ENCODE measurements at regions not wholly inside any gene's neighbourhood (a gene's known extent, or its start where the extent isn't known, plus 50 kb on each side); places are given as distances from the start of the nearest gene placed in this dataset.
"Not testable (repeated sequence)": the region's sequence is repeated elsewhere in the genome, so short reads cannot be mapped to it uniquely, and the experiment has no call there.

DNA sequence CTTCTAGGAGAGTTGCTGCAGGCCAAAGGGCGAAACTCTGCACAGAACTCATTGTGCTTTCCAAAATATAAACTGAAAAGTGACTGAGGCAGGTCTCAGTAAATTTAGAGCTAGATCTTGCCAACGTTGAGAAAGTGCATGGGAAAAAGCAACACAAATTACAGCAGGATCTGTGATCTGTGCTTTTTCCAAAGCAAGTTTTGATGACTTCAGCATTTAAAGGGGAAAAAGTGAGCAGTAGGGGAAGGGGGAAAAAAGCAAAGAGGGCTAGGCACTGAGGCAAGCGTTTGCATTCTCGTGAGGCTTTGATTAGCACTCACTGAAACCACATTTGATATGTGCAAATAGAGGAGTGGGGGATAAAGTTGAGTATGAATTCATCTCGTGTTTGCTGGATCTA is 351.5 kb upstream of the NPAP1 start:
- not testable (repeated sequence) for DNase-seq

DNA sequence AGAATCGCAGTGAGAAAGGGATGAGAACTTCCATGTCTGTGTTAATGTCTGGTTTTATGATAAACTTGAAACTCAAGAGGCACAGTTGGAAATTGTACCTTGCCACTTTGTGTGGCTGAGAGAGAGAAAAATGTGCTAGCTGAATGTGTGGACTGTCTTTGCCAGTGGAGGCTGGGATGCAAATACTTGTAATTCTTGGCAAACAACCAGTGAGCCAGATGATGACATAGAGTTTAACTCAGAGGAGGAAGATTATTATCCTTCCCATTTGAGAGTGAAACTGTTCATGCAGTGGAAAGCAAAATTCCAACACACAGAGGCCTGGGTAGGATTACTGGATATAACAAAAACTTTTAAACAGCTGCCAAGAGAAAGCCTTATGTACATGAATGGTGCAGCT is 349.1 kb upstream of the NPAP1 start:
- not testable (repeated sequence) for DNase-seq

DNA sequence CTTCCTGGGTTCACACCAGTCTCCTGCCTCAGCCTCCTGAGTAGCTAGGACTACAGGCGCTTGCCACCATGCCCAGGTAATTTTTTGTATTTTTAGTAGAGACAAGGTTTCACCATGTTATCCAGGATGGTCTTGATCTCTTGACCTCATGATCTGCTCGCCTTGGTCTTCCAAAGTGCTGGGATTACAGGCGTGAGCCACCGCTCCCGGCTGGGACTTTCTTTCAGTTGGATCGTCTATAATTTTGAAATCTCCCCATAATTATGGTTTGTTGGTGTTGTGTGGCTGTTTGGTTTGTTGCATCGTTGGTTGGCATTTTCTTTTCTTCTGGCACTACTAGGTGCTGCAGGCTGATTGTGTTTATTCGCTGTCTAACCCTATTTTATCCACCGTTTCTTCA is 343.6 kb upstream of the NPAP1 start:
- not testable (repeated sequence) for DNase-seq

DNA sequence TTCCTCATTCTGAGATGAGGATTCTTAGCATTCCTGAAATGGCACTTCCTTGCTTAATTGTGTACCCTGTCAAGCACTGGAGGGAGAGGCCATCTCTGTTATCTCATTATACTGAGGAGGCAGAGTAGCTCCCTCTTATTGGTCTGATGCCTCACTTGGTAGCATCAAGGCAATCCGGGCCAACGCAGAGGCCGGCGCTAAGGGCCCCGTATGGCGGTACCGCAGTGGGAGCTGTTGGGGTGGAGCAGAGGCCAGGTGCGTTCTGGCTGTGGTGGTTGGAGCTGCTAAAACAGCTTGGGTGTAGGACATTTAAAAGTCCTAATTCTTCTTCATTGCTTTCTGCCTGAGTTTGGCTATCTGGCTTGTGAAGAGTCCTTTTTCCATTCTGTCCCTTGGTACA is 333.7 kb upstream of the NPAP1 start:
- DNase-seq = not testable (repeated sequence)

DNA sequence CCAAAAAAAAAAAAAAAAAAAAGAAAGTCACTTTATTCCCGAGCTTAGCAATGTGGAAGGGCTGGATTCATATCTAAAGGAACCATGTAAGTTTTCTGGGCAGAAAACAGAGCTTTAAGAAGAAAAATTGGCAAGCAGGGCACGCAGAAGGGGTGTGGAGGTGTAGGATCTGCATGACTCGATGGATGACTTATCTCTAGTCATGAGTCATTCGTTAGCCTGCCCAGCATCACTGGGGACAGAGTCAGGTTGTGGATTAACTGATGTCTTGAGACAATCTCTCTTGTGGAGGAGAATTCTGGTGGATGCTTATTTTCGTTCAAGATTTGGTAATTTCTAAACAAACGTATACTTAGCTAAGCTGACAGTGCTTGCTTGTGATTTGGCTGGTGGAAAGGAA is 322.8 kb upstream of the NPAP1 start:
- not testable (repeated sequence) for DNase-seq

DNA sequence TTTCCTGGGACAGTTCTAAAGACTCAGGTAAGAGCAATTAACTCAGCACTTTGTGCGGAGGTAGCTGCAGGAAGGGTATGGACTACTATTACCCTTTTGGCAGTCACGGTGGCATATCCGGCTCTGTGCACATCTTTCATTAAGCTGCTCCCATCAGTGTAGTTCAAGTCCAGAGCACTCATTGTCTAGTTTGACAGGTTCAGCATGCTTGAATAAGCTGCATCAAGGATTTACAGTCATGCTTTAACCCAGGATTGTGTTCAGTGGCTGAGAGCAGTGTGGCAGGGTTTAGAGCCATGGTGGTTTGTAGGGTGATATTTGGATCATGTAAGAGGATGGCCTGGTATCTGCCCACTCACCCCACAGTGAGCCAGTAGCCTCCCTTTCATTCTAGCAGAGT is 294.5 kb upstream of the NPAP1 start:
- DNase-seq = not testable (repeated sequence)

DNA sequence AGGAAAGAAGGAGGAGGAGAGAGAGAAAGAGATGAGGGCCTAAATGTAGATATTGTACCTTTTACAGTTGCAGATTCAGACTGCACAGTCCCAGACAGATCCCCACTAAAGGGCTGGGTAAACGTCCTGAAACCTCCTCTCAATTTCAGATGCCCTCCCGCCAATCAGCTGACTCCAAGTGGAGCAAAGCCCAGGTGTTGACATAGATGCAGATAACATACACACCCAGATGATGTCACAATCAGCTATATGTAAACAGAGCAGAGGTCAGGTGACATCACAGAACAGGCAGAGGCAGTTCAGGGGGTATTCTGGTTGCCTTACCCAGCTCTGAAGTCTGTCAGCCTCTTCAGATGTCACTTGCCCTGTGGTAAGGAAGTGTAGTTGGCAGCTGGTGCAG is 290.3 kb upstream of the NPAP1 start:
- DNase-seq = not testable (repeated sequence)

DNA sequence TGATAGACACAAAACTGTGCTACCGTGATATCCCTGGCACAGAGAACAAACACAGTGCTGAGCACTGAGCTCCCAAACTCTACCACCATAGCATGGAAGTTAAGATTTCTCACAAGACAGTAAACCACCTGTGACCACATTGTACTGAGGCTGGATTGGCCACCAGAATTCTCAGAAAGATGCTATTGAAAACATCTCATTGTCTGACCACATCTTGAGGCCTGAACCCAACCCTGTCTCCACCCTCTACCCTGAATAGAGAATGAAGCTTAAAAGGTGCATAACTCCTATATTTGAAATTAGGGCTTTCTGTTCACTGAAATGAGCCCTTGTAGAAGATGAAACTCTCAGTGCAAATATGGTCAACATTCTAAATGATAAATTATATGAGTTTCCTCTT is 281.3 kb upstream of the NPAP1 start:
- no peak for DNase-seq

DNA sequence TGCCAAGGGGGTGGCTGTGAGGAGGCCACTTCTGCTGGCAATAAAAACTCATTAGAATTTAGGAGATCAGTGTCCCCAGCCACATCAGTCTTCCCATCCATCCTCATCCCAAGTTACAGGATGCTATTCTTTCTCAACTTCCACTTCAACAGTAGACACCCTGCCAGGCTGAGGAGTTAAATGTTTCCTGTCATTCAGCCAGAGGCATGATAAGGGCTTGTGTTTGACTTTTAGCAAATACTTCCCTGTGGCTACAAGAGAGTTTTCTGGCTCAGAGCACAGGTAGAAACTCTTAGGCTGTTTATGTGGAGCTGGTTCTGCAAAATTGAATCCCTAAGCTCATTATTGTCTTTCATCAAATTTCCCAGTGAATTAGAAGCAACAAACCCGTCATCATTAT is 262.9 kb upstream of the NPAP1 start:
- not testable (repeated sequence) for DNase-seq

DNA sequence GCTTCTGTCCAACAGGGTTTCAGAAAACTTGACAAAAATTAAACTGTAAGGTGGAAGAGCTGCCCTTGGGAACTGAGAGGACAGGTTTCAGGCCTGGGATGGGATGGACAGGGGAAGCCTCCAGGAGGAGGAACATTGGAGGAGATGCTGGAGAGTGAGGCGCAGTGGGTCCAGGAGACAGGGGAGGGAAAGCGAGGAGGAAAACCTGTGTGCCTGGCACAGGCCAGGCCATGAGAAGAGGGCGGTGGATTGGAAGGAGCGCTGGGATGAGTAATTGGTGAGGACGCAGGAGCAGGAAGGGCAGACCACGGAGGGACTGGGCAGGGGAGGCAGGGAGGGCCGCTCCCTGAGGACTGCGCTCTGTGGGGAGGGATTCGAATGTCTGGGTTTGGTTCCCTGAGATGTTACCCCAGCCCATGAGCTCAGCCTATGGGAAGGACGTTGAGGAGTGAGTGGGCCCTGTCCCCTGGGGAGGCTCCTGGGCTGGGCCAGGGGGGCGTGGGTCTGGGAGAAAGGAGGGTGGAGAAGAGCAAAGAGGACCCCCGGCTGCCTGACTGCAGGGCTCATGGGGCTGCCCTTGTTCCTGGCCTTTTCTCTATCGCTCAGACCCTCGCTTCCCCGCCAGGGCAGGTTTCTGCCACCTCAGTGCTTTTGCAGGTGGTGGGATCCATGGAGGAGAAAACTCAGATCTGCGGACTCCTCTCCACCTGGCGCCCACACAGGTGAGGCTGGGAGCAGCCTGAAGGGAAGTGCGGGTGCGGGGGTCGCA is 249.1 kb upstream of the NPAP1 start:
- not testable (repeated sequence) for DNase-seq

DNA sequence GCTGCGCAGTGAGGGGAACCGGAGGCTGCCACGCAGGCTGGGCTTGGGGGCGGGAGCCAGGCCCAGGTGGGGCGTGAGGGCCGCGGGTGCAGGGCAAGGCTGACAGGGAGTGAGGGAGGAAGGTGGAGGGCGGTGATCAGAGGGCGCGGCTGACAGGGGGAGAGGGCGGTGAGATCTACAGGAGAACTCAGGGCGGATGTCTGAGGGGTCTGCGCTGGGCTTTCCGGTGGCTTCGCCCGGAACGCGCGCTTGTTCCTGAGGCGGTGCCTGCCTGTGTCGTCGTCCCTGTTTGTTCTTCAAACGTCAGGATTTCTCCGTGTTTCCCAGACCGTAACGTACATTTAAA is 248.5 kb upstream of the NPAP1 start:
- not testable (repeated sequence) for DNase-seq

DNA sequence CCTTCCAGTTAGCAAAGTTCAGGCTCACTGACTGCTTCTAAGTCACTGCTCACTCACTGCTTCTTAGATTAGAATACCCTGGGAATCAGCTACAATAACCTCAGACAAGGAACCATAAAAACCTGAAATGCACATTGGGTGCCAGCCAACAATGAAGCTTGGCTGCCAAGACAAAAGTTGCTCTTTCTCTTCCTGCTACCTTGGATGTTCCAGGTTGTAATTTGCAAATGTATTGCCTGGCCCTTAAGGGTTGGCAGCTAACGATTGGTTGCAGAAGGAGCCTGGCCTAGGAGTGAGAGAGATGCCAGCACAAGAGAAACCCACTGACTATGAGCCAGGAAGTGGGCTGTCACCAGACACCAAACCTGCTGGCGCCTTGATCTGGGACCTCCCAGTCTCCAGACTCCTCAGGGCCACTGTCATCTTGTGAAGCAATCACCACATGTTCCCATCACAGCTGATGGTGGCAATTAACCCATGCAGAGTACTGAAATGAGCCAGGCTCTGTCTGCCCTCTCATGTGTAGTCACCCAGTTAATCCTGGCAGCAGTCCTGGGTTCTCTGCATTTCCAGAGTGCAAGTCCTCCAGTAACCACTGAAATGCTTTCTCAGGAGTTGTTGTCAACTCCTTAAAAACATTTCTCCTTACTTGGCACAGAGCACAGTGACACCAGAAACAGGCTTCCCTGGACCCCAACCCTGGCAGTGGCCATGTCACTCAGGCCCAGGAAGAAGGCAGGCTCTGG is 240.3 kb upstream of the NPAP1 start:
- not testable (repeated sequence) for DNase-seq

DNA sequence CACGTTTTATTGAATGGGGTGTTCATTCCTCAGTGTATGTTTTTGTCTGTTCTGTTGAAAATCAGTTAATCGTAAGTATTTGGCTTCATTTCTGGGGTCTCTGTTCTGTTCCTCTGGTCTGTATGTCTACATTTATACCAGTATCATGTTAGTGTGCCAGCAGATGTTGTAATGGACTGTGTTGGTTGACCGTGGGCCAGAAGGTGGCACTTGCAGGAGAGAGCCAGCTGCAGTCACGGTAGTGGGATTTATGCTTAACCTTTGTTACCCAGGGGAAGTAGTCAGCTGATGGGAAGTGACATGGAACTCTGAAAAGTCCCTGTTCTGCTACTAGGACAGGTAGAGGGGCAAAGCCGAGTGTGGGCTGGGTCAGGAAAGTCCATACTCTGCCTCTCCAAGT is 238.3 kb upstream of the NPAP1 start:
- not testable (repeated sequence) for DNase-seq

DNA sequence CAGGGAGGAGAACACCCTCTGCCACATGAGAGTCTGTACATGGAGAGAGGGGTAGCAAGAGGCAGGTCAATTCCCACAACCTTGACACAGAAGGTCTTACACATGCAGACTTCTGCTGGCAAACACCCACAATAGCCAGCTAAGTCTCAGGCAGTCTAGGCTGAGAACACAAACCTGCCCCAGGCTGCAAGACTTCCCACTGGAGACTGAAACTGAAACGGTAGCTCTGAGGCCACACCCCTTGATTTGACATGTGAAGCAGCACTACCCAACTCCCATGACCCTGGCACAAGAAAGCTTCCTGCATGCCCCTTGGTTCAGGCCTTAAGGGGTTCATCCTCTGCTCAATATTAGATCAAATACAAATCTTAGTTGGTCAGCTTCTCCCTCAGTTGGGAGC is 237.8 kb upstream of the NPAP1 start:
- DNase-seq = not testable (repeated sequence)

DNA sequence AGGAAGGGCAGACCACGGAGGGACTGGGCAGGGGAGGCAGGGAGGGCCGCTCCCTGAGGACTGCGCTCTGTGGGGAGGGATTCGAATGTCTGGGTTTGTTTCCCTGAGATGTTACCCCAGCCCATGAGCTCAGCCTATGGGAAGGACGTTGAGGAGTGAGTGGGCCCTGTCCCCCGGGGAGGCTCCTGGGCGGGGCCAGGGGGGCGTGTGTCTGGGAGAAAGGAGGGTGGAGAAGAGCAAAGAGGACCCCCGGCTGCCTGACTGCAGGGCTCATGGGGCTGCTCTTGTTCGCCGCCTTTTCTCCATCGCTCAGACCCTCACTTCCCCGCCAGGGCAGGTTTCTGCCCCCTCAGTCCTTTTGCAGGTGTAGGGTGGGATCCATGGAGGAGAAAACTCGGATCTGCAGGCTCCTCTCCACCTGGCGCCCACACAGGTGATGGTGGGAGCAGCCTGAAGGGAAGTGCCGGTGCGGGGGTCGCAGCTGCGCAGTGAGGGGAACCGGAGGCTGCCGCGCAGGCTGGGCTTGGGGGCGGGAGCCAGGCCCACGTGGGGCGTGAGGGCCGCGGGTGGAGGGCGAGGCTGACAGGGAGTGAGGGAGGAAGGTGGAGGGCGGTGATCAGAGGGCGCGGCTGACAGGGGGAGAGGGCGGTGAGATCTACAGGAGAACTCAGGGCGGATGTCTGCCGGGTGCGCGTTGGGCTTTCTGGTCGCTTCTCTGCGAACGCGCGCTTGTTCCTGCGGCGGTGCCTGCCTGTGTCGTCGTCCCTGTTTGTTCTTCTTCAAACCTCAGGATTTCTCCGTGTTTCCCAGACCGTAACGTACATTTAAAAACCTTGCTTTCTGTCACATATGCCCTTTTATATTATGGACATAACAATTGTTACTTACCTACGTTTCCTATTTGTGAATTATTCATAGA is 198.2 kb upstream of the NPAP1 start:
- not testable (repeated sequence) for DNase-seq

DNA sequence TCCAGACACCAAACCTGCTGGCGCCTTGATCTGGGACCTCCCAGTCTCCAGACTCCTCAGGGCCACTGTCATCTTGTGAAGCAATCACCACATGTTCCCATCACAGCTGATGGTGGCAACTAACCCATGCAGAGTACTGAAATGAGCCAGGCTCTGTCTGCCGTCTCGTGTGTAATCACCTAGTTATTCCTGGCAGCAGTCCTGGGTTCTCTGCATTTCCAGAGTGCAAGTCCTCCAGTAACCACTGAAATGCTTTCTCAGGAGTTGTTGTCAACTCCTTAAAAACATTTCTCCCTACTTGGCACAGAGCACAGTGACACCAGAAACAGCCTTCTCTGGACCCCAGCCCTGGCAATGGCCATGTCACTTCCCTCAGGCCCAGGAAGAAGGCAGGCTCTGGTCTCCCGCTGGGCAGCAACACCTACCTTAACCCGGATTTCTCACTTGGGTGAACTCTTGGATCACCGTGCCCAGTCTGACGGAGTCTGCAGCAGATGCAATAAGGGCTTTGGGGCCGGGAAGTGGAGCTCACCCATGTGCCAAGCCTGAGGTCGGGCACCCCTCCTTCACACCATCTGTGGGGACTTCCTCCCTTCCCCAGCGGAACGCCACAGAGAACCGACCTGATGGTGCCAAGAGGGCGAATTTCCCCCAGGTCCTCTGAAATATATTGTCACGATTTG is 189.5 kb upstream of the NPAP1 start:
- not testable (repeated sequence) for DNase-seq

DNA sequence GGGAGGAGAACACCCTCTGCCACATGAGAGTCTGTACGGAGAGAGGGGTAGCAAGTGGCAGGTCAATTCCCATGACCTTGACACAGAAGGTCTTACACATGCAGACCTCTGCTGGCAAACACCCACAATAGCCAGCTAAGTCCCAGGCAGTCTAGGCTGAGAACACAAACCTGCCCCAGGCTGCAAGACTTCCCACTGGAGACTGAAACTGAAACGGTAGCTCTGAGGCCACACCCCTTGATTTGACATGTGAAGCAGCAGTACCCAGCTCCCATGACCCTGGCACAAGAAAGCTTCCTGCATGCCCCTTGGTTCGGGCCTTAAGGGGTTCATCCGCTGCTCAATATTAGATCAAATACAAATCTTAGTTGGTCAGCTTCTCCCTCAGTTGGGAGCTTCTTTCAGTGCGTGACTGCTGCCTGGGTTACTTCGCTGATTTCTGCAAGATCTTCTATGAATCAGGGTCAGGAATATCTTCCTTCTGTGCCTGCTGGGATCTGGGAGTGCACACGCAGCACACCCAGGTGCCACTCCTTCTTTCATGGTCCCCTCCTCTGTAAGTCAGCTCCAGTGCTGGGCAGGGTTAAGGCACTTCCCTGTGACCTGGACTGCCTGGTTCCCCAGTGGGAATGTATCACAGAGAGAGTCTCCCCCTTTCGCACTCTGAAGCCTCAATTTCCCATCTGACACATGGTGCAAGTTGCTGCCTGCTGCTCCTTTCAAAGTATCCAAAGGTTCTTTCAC is 187.2 kb upstream of the NPAP1 start:
- DNase-seq = not testable (repeated sequence)

DNA sequence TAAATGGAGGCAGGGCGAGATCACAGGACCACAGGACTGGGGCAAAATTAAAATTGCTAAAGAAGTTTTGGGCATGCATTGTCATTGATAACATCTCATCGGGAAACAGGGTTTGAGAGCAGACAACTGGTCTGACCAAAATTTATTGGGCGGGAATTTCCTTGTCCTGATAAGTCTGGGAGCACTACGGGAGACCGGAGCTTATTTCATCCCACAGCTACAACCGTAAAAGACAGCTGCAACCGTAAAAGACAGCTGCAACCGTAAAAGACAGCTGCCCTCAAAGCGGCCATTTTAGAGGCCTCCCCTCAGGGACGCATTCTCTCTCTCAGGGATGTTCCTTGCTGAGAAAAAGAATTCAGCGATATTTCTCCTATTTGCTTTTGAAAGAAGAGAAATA is 170.4 kb upstream of the NPAP1 start:
- not testable (repeated sequence) for DNase-seq

DNA sequence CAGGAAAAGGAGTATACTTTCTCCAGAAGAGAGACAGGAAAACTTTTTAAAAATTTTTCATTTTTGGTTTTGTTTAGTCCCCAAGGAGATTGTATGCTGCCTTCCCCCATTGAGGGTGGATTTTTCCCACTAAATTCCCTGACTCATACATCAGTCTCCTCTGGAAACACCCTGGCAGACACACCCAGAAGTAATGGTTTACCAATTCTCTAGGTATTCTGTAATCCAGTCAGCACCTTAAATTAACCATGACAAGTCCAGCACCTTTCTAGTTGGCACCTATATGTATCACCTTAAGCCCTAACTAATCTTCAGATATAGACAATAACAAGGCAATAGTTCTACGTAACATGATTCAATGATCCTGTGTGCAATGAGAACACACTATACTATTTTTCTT is 165.9 kb upstream of the NPAP1 start:
- DNase-seq = not testable (repeated sequence)

DNA sequence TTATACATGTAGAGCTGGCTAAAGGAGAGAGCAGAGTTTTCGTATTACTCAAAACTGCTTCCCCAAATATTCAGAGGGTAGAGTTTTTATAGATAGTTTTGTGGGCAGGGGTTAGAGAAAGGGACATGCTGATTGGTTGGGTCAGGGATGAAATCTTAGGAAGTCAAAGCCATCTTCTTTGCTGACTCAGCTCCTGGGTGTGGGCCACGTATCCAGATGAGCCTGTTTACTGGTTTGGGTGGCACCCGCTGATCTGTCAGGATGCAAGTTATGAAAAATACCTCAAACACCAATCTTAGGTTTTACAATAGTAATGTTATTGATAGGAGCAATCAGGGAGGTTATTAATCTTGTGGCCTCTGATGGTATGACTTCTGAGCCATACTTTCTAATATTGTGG is 164.0 kb upstream of the NPAP1 start:
- DNase-seq = not testable (repeated sequence)

DNA sequence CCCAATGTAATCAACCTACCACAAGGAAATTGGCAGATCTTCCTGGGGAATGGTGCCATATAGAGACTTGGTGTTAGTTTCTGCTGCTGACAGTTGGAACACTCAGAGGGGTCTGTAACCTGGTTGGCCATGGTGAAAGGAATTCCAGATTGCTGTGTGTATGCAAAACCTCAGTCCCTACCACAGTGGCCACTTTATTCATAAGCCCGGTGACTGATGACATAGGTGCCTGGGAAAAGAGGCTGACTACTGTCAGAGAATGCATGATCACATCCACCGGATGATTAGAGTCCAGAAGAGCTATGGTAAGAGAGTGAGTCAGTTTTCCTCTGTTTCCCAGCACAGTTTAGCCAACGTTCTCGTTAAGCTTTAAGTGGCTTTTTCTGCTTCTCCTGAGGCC is 156.8 kb upstream of the NPAP1 start:
- not testable (repeated sequence) for DNase-seq

DNA sequence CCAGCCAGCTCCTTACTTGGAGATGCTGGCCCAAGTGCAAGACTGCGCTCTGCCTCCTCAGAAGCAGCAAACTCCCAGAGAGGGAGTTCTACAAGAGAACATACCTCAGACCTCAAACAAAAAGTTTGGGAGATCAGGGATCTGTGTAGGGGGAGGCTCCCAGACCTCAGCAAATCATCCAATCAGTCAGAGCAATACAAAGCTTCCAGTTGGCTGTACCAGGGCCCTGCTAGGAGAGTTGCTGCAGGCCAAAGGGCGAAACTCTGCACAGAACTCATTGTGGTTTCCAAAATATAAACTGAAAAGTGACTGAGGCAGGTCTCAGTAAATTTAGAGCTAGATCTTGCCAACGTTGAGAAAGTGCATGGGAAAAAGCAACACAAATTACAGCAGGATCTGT is 144.3 kb upstream of the NPAP1 start:
- not testable (repeated sequence) for DNase-seq

All from NCI-H1092 treated with DMSO at 0.1 percent for 48 hours (cell line).